ENCODE measurements at regions not wholly inside any gene's neighbourhood (a gene's known extent, or its start where the extent isn't known, plus 50 kb on each side); places are given as distances from the start of the nearest gene placed in this dataset.

DNA sequence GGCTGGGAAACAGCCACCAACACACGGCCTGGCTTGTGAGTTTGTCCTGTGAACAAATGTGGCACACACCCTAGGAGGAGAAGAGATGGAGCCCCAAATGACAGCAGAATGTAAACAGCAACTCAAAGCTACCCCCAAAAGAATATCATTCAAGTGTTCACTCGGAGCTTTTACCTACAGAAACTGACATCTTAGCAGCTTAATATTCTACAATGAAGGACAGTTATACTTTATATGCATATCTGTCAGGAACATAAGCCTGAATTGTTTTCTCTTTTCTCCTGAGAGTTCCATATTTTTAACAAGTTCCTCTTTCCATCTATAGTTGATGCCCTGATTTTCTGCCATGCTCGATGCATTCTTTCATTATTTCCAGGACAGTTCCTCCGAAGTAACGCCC lies 566.0 kb upstream of the MAP3K7 start:
- TF ChIP-seq, protein P1, sequence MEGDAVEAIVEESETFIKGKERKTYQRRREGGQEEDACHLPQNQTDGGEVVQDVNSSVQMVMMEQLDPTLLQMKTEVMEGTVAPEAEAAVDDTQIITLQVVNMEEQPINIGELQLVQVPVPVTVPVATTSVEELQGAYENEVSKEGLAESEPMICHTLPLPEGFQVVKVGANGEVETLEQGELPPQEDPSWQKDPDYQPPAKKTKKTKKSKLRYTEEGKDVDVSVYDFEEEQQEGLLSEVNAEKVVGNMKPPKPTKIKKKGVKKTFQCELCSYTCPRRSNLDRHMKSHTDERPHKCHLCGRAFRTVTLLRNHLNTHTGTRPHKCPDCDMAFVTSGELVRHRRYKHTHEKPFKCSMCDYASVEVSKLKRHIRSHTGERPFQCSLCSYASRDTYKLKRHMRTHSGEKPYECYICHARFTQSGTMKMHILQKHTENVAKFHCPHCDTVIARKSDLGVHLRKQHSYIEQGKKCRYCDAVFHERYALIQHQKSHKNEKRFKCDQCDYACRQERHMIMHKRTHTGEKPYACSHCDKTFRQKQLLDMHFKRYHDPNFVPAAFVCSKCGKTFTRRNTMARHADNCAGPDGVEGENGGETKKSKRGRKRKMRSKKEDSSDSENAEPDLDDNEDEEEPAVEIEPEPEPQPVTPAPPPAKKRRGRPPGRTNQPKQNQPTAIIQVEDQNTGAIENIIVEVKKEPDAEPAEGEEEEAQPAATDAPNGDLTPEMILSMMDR (IDR thresholded peaks at IDR 0.05) = no peak
- TF ChIP-seq POLR2A (IDR thresholded peaks at IDR 0.05) = no peak
- WGBS, 2 donors = 83 to 85% methylated on average over 5 of the region's 5 CpGs
- Histone ChIP-seq H3K9me3 (no peaks in the 10 kb centered on the region), H3K27ac (no peak overlapping the region), H3K4me3 (replicated peaks in 1 of 3) (no peak overlapping the region), H3K4me1 (no peaks in the 10 kb centered on the region), H3K36me3 (no peaks in the 10 kb centered on the region), H3K27me3 (no peaks in the 10 kb centered on the region)
- intact Hi-C loops (cut with DNase I) = no loop called here
- DNase-seq = no peak

DNA sequence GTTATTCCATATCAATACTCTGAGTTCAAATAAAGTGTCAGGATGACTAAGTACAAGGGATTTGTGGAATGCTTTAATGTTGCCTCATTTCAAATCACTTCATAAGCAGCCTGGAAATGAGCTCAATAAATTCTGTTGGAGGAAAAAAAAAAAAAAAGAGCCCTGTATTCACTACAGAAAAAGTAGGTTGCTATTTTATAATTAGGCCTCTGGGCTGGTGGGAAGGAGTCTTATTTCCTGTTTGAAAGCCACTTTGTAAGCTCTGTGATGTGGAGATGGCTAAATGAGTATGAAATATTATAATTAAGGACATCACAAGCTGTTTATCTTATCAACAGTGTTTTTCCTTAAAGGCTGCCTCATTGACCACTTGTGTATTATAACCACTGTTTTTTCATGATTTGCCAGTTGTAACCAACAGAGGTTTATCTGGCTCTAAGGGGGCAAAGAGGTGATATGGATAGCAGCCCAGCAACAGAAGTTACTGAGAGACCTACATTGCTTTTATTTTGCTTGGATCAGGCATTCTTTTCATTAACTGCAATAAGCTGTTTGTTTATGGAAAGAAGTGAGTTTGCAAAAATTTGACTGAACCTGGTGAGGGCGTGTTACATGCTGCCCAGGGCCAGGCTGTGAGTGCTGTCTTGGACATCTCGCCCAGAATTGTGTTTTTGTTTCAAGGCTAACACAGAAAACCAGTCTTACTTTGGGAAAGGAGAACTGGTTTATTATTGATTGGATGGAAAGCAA lies 563.3 kb upstream of the MAP3K7 start:
- 75 to 79% methylated on average over 2 of the region's 2 CpGs for WGBS, 2 donors
- Histone ChIP-seq H3K4me3 (replicated peaks in 1 of 3) (no peak overlapping the region), H3K27ac (no peak overlapping the region), H3K27me3 (no peaks in the 10 kb centered on the region), H3K9me3 (no peaks in the 10 kb centered on the region), H3K36me3 (no peaks in the 10 kb centered on the region), H3K4me1 (no peaks in the 10 kb centered on the region)
- intact Hi-C loops (cut with DNase I) = no loop called here
- no peak for DNase-seq
- no peak for TF ChIP-seq POLR2A (IDR thresholded peaks at IDR 0.05)
- TF ChIP-seq, protein P1 (IDR thresholded peaks at IDR 0.05) = no peak

DNA sequence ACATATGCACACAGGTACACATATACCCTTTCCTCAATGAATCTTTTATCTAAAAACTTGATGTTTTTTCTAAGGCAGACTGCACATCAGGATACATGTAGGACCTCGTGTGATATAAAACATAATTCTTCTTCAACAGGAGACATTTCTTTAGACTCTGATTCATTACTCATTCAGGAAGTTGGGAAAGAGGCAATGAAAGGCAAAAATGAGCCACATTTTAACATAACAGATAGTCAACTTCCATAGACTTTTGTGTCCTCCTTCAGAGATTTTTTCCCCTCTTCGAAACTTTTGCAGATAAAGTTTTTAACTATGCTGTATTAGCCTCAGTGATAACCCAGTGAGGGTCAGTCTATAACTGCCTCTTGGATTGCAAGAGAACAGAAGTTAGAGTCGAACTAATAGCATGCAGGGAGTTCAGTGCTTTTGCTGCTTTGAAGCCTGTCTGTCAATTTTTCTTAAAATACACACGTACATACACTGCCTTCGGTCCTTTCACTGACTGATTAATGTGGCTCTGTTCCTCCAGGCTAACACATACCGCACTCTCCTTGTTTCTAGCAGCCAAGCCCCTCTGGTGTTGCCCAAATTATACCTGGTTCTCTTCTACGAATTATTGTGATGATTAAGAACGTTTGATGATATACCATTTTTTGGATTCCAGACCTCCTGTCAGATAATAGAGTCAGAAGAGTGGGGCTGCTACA lies 562.5 kb upstream of the MAP3K7 start:
- no peaks in the 10 kb centered on the region for H3K4me1 ChIP-seq
- intact Hi-C loops (cut with DNase I) = no loop called here
- 78 to 80% methylated on average over 8 of the region's 8 CpGs for WGBS, 2 donors

DNA sequence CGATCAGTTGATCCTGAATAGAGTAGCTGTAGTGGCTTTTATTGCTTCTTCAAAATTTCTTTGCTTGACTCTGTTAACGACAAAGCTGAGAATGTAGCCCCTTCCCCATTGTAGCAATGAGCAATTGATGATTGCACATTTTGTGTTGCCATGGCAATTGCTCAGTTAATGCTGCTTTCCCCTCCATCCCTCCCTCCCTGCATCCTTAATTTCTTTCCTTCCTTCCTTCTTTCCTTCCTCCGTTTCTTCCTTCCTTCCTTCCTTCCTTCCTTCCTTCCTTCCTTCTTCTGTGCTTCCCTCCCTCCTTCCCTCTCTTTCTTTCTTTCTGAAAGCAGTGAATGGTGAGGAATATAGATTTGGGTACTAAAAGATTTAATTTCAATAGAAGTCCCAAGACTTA lies 557.3 kb upstream of the MAP3K7 start:
- H3K27me3 ChIP-seq = no peaks in the 10 kb centered on the region
- H3K4me3 ChIP-seq (replicated peaks in 1 of 3) = no peak overlapping the region
- 79 to 81% methylated on average over 3 of the region's 3 CpGs for WGBS, 2 donors
- intact Hi-C loops (cut with DNase I) = no loop called here
- no peaks in the 10 kb centered on the region for H3K4me1 ChIP-seq
- no peak for DNase-seq
- H3K27ac ChIP-seq = no peak overlapping the region
- TF ChIP-seq POLR2A (IDR thresholded peaks at IDR 0.05) = no peak
- TF ChIP-seq, protein P1 (IDR thresholded peaks at IDR 0.05) = no peak
- no peaks in the 10 kb centered on the region for H3K9me3 ChIP-seq
- no peaks in the 10 kb centered on the region for H3K36me3 ChIP-seq

More for the DNA sequence above, 562.5 kb upstream of the MAP3K7 start:
- Histone ChIP-seq H3K4me3 (replicated peaks in 1 of 3) (no peak overlapping the region), H3K9me3 (no peaks in the 10 kb centered on the region), H3K36me3 (no peaks in the 10 kb centered on the region), H3K27ac (no peak overlapping the region), H3K27me3 (no peaks in the 10 kb centered on the region)
- no peak for TF ChIP-seq POLR2A (IDR thresholded peaks at IDR 0.05)
- TF ChIP-seq, protein P1 (IDR thresholded peaks at IDR 0.05) = no peak
- DNase-seq = no peak

DNA sequence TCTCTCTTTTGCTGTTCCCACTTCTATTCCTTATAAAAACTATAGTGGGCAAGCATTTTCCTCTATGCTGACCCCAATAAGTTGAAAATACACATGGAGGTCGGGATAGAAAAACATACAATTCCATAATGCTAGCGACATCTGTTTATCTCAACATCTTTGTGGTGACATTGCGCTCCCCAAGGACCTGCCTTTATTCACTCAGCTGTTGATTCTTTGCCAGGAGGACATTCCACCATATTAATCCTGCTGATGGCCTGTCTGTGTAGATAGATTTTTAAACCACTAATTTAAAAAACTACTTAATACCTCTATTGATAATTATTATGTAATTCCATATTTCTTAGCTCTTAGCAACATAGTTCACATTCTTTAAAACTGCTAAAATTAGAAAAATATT lies 555.3 kb upstream of the MAP3K7 start:
- no peak for TF ChIP-seq POLR2A (IDR thresholded peaks at IDR 0.05)
- TF ChIP-seq, protein P1 (IDR thresholded peaks at IDR 0.05) = no peak
- Histone ChIP-seq H3K27ac (no peak overlapping the region), H3K4me3 (replicated peaks in 1 of 3) (no peak overlapping the region), H3K27me3 (no peaks in the 10 kb centered on the region), H3K4me1 (no peaks in the 10 kb centered on the region), H3K36me3 (no peaks in the 10 kb centered on the region), H3K9me3 (no peaks in the 10 kb centered on the region)
- WGBS, 2 donors = 77 to 84% methylated on average over 3 of the region's 3 CpGs
- intact Hi-C loops (cut with DNase I) = no loop called here
- DNase-seq = no peak

Measured in thyroid gland (tissue), 4 donors.